Myocyte (in vitro differentiated cells): ENCODE measurements at regions not wholly inside any gene's neighbourhood (a gene's known extent, or its start where the extent isn't known, plus 50 kb on each side); places are given as distances from the start of the nearest gene placed in this dataset.

Experiments
- DNase-seq: peaks from one replicate; pipeline ENCODE4 v3.0.0-alpha.2; 2012; ENCODE audit warnings: low read depth

DNA sequence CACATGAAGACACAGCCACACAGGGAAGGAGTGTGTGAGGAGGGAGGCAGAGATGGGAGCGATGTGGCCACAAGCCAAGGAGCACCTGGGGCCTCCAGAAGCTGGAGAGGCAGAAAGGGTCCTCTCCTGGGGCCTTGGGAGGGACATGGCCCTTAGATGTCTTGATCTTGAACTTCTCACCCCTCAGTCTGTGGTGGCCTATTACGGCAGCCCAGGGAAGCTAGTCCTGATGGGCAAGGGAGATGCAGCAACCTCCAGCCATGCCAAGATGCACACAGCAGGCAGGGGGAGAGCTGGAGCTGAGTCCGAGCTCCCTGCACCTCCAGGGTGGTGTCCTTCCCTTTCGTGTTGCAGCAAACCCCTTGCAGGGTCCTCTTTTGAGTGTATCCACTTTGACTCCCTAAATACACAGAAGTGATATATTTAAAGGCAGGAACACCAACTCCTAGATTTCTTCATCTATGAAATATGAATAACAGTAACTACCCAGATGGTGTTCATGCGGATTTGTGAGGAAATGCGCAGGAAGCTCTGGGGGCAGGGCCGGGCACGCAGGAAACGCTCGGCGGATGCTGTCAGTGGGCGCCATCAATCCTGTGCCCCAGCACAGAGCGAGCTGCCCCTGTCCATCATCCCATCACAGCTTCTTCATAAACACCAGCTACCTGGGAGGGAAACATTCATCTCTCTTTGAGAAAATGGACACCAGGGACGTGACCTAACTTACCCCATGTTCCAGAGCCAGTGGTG lies 230.4 kb upstream of the MYT1L start:
- no peak for DNase-seq

DNA sequence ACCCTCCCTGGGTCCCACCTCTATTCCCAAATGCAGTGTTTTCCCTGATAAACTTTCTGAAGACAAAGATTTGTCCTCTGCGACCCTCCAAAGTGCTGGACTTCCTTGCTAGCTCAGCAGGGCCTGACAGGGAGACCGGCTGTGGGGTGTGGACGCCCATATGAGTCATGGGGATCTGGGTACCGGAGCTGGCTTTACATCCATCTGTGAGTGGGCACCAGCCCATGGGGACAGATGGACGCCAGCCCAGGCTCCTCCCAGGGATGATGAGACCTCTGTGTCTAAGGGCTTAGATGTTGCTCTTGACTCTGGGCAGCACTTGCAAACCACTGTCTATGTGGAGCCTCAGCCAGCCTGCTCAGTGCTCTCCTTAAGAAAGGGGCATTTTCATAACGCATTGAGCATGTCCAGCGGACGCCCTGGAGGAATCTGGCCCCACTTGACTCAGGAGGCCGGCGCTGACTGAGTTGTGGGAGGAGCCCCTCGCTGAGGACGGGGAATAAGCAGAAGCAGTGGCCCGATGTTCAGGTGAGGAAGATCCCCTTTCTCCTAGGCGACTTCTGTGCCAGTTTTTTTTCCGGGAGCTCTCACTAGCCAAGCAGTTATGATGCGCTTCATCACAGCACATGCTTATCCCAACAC lies 229.4 kb upstream of the MYT1L start:
- DNase-seq: no peak

DNA sequence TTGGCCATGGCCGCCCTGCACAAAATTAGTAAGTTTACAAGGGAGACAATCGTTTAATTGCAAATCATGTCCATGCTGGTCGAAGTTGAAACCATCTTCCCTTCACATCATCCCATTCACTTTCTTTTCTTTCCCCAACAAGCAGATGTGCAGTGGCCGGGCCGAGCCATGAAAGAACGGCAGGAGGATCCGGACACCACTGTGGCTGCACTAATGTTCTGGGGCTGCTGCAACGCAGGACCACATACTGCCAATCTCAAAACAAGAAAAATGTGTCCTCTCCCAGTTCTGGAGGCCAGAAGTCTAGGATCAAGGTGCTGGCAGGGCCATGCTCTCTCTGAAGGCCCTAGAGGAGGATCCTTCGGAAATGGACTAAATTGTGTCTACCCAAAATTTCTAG lies 227.4 kb upstream of the MYT1L start:
- DNase-seq: no peak

DNA sequence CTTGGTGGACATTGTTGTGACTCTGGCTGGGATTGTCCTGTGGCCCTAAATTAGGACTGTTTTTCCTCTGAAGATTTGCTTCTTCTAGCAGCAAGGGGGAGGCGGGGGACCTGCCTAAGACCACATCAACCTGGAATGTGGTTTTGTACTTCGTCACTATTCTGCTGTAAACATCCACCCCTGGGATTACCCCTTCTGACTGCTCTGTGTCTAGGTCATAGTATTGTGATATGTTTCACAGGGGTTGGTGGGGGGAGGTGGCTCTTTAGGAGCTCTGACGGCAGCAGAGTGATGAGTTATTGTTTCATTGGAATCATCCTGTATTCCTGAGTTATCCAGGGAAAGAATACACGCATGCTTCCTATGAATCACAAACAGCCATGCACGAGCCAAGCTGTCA lies 226.4 kb upstream of the MYT1L start:
- DNase-seq: no peak

DNA sequence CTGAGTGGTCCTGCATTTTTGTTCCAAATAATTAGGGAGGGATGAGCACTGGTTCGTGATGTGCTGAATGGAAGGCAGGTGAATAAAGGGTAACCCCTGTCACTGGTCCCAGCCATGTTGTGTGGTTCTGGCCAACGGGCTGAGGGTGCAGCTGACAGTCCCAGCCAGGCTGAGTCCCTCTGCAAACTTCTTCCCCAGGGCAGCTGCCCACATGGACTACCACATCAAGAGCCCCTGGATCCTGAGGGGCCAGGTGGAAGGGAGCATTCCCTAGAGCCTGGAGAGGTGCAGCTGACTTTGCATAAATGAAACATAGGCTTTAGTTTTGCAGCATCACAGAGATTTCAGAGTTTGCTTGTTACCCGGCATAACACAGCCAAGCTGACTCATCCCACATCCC lies 219.8 kb upstream of the MYT1L start:
- DNase-seq: no peak

DNA sequence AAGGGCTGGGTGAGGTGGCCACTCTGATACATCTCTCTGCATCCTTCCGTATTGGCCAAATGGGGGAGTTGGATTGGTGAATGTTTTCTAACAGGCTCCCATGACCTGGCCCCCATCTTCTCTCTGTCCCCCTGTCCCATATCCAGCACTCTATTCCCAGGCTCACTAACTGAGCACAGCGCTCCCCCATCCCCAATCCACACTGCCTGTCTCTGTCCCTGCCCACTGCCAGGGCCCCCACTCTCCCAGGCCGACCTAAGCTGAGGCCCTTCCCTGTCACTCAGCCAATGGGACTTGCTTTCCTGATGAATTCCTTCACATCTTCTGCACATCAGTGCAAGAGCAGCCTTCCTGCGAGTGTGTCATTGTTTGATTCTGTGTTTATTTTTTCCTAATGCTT lies 216.8 kb upstream of the MYT1L start:
- no peak for DNase-seq

DNA sequence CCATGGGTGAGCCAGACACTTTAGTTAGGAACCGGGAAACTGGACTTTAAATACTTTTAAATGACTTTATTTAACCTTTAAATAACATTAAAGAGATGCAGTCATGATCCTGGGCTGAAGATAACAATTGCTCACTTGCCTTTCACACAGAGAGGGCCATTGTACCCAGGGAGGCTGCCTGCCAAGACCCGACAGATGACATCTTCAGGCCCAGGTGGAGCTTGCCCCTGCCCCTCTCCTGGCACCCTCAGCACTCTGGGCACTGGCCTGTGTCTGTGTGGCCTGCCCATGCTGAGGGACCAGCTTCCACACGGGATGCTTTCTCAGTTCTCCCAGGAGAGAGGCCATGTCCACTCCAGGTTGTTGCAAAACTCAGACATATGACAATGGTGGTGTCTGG lies 216.4 kb upstream of the MYT1L start:
- no peak for DNase-seq

DNA sequence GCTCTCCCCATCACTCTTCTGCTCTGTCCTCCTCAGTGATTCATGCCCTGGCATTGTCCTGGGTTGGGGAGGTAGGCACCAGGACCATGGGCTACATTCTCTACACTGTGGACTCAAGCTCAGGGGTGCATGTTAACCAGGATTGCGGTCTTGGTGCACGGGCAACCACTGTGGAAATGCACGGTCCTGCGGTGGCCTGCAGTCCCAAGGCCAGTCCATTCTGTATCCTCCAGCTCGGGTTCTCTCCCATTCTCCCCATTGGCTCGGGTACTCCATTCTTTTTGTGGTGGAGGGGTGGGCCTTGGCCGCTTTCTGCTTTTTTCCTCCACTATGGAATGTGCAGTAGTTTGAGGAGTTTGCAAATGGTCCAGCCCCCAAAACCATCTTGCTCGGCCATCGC lies 215.0 kb upstream of the MYT1L start:
- DNase-seq: no peak

DNA sequence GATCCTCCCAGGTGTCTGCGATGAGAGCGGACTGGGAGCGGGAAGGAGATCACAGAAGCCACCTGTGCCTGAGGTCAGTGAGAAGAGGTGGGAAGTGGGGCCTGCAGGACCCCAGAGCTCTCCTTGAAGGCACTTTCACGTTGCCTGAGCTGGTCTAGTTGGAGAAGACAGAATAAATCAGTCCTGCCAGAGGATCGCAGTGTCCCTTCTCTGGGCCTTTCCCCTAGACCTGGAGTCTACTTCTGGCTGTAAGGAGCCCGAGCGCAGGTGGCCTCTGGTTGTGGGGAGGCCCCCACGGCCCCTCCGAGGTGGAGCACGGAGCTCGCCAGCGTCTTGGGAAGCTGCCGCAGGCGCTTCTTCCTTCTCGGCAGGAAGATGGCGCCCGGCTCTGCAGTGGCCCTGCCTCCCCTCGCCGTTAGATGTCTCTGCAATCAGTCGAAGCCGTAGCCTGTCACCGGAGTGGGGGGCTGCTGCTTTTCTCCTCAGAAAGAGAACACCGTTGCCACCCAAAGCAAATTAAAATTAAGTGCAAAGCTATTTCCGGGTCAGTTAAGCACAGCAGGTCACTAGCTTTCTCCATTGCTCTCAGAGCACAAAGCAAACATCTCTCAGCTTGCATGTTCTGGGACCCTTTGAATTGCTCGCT lies 212.0 kb upstream of the MYT1L start:
- no peak for DNase-seq

DNA sequence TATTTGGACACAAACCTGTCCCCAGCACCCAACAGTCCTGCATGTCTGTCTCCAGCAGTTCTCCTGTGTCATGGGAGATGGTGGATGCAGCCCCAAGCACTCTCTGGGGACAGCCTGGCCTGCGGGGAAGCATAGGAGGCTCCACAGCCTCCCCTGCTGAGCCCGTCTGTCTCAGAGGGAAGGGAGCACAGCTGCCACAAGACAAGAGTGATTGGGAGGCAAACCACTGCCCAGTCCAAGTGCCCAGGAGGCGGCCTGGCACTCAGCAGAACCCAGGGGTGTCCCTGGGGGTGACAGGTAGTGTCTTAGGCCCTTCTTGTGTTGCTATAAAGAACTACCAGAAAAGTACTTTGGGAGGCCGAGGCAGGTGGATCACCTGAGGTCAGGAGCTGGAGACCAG lies 211.2 kb upstream of the MYT1L start:
- DNase-seq: no peak

DNA sequence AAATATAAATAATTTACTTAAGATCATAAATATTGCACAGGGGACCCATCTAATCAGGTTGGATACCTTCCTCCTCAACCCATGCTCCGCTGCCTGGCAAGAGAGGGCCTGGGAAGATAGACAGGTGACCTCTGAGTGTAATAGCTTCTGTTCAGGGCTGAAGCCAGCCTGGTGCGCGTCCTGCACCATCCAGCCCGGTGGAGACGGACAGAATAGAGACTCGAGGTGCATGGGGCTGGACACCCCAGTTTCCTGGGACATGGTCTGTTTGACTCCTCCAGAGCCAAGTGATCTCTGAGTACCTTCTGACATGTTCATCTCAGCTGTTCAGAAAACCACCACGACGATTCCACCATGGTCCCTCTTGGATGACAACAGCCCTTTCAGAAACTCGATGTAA lies 209.3 kb upstream of the MYT1L start:
- no peak for DNase-seq

DNA sequence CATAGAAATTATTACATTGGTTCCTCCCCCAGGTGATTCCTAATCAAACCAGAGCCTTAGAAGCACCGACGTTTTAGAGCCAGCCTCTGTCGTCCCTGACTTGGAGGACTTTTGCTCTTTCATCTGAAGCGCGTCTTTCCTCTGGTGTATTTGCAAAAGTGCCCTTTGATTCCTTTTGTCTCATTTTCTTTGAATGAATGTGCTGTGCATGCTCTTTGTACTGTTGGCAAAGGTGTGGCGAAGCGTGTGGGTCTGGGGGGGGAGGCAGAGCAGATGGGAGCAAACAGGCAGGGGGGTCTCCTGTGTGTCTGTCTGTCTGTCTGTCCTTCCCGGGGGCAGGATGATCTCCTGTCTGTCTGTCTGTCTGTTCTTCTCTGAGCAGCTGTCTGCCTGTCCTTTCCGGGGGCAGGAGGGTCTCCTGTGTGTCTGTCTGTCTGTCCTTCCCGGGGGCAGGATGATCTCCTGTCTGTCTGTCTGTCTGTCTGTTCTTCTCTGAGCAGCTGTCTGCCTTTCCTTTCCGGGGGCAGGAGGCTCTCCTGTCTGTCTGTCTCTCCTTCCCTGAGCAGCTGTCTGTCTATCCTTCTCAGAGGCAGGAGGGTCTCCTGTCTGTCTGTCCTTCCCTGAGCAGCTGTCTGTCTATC lies 205.5 kb upstream of the MYT1L start:
- DNase-seq: no peak

DNA sequence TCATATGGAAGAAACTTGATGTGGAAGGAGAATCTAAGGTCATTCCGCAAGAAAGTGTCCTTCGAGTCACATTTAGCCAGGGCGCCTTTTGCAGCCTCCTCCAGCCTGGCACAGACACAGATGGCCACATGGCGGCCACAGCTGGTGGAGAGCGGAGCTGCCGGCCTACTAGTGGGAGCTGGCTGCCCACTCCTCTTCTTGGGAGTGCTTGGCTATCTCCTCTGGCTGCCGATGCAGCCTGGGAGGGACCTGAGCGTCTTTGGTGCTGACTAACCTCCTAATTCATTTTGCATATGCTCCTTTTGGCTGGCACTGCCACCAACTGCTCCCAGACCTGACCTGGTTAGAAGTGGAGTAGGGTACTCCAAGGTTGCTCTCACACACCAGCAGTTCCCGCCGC lies 199.3 kb upstream of the MYT1L start:
- DNase-seq: no peak

DNA sequence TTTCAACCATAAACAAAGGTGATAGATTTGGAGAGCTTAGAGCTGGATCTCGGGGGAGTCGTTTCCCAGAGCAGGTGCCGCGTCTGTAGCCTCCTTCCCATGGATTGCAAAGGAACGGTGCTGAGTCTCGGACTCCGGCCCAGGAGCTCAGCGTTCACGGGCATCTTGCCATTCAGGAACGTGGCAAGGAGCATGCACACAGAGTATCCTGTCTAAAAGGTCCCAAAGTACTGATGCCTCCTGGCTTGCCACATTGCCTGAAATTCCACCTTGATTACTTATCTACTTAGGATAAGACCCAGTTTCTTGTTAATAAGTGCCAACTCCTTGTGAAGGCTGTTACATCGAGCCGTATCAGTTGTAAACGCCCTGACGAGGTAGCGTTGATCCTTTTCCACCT lies 197.8 kb upstream of the MYT1L start:
- DNase-seq: no peak

DNA sequence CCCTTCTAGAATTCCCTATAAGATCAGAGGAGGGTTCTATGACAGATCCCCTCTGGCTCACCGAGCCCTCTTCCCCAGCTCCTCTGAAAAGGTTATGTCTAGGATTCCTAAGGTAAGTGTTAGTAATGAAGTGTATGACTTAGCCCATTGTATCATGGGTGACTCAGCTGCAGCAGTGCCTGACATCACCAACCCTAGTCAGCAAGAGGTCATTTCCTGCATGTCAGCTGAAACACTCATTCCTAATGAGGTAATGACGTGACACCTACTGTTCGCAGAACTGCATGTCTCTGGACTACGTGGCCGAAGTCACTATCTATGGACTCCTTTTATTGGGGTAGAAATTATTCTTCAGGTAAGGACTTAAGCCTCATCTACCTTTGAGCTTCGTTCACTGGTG lies 196.1 kb upstream of the MYT1L start:
- no peak for DNase-seq

DNA sequence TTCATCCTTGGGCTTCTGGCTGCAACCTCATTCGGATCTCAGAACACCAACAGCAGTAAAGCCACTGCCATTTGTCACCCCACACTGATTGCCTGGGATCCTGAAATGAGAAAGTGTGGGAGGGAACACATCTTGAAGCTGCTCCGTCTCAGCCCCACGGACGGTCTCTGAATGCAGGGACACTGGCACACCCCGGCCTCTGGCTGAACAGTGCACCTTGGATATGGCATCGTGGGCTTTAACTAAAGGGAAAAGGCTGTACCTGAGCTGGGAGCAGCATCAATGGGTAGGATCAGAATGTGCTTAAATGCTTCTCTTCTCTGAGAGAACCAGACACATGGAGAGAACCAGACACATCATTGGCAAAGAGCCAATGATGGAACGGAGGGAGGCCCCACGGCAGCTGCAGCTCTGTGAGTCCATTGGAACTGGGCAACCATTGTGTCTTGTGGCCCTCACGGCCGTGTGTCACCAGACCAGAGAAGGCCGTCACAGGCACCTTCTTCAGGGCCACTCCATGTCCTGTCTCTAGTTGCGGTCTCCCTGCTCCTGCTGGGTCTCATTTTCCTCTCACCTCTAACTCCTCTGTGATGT lies 193.4 kb upstream of the MYT1L start:
- DNase-seq: no peak

DNA sequence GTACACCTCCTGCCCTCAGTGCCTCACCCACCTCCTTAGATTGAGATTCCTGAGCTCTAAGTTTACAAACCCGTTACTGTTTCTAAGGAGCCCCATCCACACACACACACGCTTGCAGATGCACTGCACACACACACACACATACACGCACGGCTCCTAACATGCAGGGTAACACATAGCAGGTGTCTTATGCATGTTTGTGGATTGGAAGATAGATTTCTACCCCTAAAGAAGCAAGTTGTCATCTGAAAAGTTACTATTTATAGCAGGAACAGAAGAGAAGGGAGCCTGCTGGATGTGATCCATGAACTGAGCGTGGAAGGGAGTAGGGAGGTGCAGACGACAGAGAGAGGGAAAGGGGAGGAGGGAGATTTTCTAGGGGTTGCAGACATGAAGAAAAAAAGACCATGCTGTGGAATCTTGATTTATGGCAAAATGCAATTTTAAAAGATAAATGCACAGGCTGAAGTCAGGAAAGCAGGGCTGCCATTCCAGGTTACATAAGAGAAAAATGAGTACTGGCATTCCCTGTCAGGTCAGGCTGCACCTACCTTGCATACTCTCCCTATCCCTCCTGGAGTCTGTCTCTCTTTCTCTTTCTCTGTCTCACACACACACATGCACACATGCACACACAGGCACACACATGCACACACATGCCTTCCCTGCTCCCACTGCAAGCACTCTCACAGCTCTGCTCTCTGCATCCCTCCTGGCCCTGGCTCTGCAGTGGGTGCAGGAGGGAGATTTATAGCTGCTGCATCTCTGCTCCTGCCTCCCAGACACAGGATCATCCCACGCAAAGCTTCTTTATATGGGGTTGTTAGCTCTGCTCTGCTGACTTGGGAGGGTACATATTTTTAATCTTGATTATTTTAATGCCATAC lies 192.6 kb upstream of the MYT1L start:
- DNase-seq: no peak

DNA sequence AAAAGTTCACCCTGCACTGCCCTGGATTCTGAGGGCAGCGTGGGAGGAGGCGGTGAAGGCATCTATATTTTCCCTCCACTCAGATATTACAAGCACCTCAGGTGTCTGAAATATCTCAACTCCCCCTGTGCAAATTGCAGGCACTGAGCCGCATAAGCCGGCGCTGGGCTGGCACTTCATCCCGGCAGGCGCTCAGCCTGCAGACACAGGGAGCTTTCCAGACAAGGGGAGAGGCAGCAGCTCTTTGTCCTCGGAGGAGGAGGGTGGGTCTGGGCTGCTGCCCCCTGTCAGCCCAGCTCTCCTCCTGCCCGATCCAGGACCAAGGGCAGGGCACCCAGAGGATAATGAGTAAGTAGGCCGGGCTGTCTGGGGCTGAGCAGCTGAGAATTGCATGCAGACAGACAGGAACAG lies 189.3 kb upstream of the MYT1L start:
- no peak for DNase-seq

DNA sequence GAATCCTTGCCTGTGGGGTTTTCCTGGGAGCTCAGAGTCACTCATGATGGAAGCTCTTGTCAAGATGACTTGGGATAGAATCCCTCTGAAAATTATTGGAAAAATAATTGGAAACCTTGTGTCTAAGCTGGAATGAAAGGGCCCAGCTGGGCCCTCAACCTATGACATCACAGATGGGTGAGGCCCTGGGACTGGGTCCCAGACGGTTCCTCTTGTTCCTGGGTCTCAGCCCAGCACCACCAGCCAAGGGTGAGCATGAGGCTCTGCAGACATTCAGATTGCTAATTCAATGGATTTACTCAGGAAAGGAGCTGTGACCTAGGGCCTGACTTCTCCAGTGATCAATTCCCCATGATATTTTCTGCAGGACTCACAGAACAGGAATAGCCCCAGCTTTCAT lies 188.3 kb upstream of the MYT1L start:
- no peak for DNase-seq

DNA sequence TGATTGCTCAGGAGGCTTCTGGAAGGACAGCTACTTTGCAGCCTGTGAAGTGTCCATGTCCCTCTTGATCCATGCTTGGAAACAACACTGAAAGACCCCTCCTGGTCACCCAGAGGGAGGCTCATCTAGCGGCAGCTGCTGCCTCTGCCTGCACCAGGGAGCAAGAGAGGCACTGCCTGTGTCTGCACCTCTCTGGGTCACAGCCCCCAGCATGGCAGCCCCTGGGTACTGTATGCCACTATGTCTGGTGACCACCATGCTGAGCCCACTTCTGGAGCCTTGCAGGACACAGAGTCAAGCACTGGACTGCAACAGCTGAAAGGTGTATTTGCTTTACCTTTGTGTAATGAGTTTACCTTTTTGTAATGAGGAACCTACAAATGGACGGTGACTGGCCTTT lies 186.3 kb upstream of the MYT1L start:
- DNase-seq: no peak

DNA sequence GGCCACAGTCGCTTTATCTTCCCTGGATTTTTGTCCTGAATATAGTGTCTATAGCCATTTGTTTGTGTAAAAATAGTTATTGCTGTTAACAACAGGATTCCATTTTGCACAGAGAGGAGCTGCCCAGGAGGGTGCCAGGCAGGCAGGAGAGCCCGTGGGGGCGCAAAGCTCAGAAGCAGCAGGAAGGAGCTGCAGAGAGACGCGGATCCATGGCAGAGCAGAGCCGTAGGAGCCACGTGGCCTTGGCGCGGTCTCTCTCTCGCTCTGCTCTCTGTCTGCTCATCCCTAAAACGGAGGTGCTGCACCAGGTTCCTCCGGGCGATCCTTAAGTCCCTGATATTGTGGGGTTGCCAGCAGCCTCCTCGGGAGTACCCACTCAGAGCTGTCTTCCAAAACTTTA lies 185.3 kb upstream of the MYT1L start:
- no peak for DNase-seq
